HUES48 (cell line): ENCODE measurements at regions not wholly inside any gene's neighbourhood (a gene's known extent, or its start where the extent isn't known, plus 50 kb on each side); places are given as distances from the start of the nearest gene placed in this dataset.

ENCODE experiments used
- H3K27ac ChIP-seq: one replicate; pipeline ENCODE4 v1.7.0; 2013; ENCODE audit warnings: low read depth, low read length, inconsistent platforms
- H3K27me3 ChIP-seq: 2 replicates; pipeline ENCODE4 v1.6.1; 2013; ENCODE audit warnings: mild to moderate bottlenecking, low read length; ENCODE audit not compliant: control insufficient read depth, insufficient read depth
- H3K36me3 ChIP-seq: 2 replicates; pipeline ENCODE4 v1.6.1; 2013; ENCODE audit warnings: low read length; ENCODE audit not compliant: control insufficient read depth, insufficient read depth
- H3K4me1 ChIP-seq: 2 replicates; pipeline ENCODE4 v1.6.1; 2013; ENCODE audit warnings: mild to moderate bottlenecking, low read length; ENCODE audit not compliant: control insufficient read depth, insufficient read depth
- H3K4me3 ChIP-seq: 2 replicates; pipeline ENCODE4 v1.5.1; 2013; ENCODE audit warnings: mild to moderate bottlenecking, low read depth, low read length
- H3K9ac ChIP-seq: 2 replicates; pipeline ENCODE4 v1.6.1; 2013; ENCODE audit warnings: mild to moderate bottlenecking, low read depth, low read length, moderate library complexity
- H3K9me3 ChIP-seq: 2 replicates; pipeline ENCODE4 v1.6.1; 2013; ENCODE audit warnings: low read length; ENCODE audit not compliant: control insufficient read depth, insufficient read depth

DNA sequence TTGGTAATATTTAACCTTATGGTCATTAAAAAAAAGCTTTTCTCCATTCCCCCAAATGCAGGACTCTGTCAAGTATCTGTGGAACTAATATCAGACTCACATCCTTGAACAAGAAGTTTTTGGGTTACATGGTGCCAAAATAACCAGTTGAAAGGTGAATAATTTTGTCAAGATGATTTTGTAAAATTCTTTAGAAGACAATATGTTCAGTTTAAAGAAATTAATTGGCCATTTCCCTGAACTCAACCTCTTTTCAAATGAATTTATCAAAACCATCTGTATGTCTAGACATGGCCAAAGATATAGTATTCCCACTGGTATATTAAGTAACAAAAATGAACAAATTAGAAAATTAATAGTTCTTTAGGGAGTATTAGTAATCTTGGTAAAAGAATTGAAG is 280.5 kb downstream of the MBNL1 start:
- no peaks in the 10 kb centered on the region for H3K27me3 ChIP-seq
- H3K4me1 ChIP-seq, result no peaks in the 10 kb centered on the region
- H3K9me3 ChIP-seq, result no peaks in the 10 kb centered on the region
- H3K27ac ChIP-seq, result no peak overlapping the region
- no peak overlapping the region for H3K9ac ChIP-seq
- no peaks in the 10 kb centered on the region for H3K36me3 ChIP-seq
- no peak overlapping the region for H3K4me3 ChIP-seq

DNA sequence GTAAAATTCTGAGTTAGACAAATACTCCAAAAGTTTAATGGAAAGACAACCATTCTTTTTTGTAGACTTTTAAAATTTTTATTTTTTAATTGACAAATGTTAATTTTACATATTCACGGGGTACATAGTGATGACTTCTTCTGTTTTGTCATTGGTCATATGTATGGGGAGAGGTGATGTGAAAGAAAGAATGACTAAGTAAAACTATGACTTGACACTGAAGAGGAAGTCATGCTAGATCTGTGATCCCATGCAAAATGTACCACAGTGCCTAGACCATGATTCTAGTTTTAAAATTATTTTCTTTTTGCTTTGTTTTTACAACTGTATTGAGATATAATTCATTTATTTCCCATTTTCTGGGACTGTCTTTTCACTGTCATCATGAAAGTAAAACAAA is 281.6 kb downstream of the MBNL1 start:
- Histone ChIP-seq H3K36me3 (no peaks in the 10 kb centered on the region), H3K9me3 (no peaks in the 10 kb centered on the region), H3K27ac (no peak overlapping the region), H3K9ac (no peak overlapping the region), H3K4me1 (no peaks in the 10 kb centered on the region), H3K27me3 (no peaks in the 10 kb centered on the region), H3K4me3 (no peak overlapping the region)

DNA sequence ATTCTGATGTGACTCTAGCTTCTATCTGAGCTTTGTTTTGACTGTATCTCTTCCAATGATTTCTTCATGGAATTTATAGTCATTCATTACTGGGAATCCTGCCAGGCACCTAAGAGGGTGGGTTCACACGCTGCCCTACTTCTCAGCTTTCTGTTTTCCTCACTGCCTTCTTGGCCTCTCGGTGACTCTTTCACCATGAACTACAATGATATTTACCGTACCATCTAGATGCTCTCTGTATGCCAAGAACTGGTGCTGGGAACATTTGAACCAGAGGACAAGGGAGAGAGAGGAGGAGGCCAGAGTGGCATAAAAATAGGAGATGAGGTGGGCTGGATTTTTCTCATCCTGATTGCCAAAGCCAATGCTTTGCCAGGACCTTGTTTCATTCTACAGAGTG is 280.0 kb upstream of the P2RY1 start:
- Histone ChIP-seq H3K36me3 (no peaks in the 10 kb centered on the region), H3K9me3 (no peaks in the 10 kb centered on the region), H3K27ac (no peak overlapping the region), H3K4me1 (no peaks in the 10 kb centered on the region), H3K9ac (no peak overlapping the region), H3K27me3 (no peaks in the 10 kb centered on the region), H3K4me3 (no peak overlapping the region)

DNA sequence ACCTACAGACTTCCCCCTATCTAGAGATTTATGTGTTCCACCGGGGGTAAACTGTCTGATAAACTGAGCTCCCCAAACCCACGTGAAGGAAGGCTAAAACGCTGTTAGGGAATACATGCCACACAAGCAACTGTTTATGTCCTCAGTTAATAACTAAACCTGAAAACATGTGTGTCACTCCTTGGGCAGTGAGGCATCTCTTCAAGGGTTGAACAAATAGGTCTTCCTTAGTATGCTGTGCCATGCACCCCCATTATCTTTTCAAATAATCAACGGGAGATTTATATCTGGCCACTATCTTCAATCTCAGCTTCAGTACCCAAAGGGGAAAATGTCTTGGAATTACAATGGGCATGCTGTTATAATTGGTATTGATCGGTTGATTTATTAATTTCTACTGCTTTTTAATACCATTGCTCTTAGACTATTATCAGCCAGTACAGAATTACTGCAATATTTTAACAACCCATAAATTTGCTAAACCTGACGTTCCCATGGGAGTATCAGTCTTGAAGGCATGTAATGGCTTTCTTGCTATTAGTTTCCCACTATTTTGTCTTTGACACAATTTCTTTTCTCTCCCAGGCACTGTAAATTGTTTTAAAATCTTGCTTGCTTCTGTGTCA is 279.2 kb upstream of the P2RY1 start:
- H3K4me1 ChIP-seq, result no peaks in the 10 kb centered on the region
- no peak overlapping the region for H3K9ac ChIP-seq
- H3K27ac ChIP-seq, result no peak overlapping the region
- no peaks in the 10 kb centered on the region for H3K27me3 ChIP-seq
- no peak overlapping the region for H3K4me3 ChIP-seq
- H3K36me3 ChIP-seq, result no peaks in the 10 kb centered on the region
- no peaks in the 10 kb centered on the region for H3K9me3 ChIP-seq

DNA sequence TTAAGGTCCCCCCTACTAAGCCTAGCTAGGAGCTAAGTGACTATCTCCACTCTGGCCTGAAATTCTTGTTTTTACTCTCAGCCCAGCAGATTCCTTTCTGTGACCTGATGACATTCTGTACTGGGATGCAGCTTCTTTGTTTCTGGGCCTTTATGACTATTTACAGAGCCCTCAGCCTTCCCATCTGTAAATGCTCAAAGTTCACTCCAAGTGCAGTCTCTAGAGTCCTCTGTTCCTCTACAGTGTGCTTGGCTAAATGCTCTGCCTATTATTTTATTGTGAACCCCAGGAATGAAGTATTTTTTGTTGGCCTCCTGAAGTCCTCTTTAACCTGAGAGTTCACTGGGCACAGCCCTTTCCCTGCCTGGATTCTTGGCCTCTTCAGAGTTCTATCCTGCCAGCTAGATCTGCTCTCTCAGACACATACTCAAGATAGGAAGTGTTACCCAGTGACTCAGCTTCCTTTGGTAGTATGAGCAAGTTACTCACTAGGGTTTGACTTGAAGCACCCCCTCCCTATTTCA is 278.1 kb upstream of the P2RY1 start:
- Histone ChIP-seq H3K36me3 (no peaks in the 10 kb centered on the region), H3K9me3 (no peaks in the 10 kb centered on the region), H3K27me3 (no peaks in the 10 kb centered on the region), H3K27ac (no peak overlapping the region), H3K9ac (no peak overlapping the region), H3K4me1 (no peaks in the 10 kb centered on the region), H3K4me3 (no peak overlapping the region)

DNA sequence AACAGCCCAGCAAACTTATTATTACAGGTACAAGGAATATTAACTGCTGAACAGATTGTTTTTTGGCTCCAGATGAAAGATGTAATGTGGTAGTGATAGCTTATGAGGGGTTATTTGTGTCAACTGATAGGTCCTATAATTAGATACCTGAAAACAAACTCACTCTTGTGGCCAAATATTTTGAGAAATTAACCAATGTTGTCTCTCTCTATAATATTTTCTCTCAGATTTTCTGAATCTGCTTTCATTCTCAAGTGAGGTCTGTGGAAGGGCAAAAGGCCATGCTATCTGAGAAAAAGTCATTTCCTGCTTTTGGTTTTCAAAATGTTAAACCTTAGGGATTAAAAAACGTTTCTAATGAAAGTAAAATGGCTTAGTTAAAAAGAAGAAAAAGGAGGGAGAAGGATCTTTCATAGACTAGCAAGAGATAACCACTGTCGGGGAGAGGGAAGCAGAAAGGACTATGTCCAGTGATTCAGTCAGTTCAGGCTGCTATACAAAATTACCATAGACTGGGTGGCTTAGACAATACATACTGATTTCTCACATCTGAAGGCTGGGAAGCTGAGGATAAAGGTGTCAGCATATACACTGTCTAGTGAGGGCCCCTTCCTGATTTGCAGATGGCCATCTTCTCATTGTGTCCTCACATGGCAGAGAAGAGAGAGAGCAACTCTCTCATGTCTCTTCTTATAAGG is 277.5 kb upstream of the P2RY1 start:
- Histone ChIP-seq H3K27me3 (no peaks in the 10 kb centered on the region), H3K9ac (no peak overlapping the region), H3K4me1 (no peaks in the 10 kb centered on the region), H3K4me3 (no peak overlapping the region), H3K36me3 (no peaks in the 10 kb centered on the region), H3K9me3 (no peaks in the 10 kb centered on the region), H3K27ac (no peak overlapping the region)

DNA sequence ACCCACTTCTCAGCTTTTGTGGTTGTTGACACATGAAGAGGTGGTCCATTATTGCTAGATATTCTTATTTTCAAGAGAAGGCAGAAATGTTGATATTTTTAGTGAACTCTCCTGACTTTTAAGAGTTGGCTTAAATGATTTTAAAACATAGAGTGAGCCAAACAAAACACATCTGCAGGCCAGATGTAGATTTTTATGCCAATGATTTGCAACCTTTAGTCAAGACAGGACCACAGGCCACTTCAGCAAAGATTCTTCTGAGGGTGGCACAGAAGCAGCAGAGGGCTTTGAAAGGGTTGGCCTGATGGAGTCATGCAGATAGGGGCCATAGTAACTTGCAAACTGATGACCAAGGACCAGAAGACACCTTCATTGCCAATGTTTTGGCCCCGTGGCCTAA is 276.5 kb upstream of the P2RY1 start:
- H3K9me3 ChIP-seq, result no peaks in the 10 kb centered on the region
- H3K4me3 ChIP-seq, result no peak overlapping the region
- H3K27ac ChIP-seq, result no peak overlapping the region
- H3K27me3 ChIP-seq, result no peaks in the 10 kb centered on the region
- H3K4me1 ChIP-seq, result no peaks in the 10 kb centered on the region
- H3K9ac ChIP-seq, result no peak overlapping the region
- no peaks in the 10 kb centered on the region for H3K36me3 ChIP-seq

DNA sequence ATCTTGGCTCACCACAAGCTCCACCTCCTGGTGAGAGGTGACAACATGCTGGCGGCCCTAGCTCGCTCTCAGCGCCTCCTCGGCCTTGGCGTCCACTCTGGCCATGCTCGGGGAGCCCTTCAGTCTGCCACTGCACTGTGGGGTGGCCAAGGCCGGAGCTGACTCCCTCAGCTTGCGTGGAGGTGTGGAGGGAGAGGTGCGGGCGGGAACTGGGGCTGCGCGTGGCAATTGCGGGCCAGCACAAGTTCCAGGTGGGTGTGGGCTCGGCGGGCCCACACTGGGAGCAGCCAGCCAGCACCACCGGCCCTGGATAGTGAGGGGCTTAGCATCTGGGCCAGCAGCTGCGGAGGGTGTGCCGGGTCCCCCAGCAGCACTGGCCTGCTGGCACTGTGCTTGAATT is 275.7 kb upstream of the P2RY1 start:
- no peaks in the 10 kb centered on the region for H3K9me3 ChIP-seq
- H3K27ac ChIP-seq, result no peak overlapping the region
- no peak overlapping the region for H3K9ac ChIP-seq
- H3K4me1 ChIP-seq, result no peaks in the 10 kb centered on the region
- no peaks in the 10 kb centered on the region for H3K36me3 ChIP-seq
- no peaks in the 10 kb centered on the region for H3K27me3 ChIP-seq
- no peak overlapping the region for H3K4me3 ChIP-seq

DNA sequence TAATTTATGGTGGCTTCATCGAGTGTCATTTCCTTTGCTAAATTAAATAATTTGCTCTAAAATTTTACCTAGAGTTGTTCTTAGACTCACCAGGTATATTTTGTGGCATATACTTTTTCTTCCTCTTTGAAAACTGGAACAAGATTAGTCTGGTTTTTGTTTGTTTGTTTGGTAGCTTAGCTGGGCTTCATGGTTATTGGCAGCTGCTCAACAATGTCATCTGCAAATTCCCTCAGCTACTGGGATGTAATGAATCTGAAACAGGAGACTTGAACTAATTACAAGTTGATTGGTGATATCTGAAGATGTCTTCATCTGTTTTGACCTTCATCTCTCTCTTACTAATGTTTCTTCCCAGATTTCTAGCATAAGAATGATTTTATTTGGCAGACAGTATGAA is 270.5 kb upstream of the P2RY1 start:
- Histone ChIP-seq H3K36me3 (no peaks in the 10 kb centered on the region), H3K9ac (no peak overlapping the region), H3K27ac (no peak overlapping the region), H3K4me3 (no peak overlapping the region), H3K9me3 (no peaks in the 10 kb centered on the region), H3K27me3 (no peaks in the 10 kb centered on the region), H3K4me1 (no peaks in the 10 kb centered on the region)

DNA sequence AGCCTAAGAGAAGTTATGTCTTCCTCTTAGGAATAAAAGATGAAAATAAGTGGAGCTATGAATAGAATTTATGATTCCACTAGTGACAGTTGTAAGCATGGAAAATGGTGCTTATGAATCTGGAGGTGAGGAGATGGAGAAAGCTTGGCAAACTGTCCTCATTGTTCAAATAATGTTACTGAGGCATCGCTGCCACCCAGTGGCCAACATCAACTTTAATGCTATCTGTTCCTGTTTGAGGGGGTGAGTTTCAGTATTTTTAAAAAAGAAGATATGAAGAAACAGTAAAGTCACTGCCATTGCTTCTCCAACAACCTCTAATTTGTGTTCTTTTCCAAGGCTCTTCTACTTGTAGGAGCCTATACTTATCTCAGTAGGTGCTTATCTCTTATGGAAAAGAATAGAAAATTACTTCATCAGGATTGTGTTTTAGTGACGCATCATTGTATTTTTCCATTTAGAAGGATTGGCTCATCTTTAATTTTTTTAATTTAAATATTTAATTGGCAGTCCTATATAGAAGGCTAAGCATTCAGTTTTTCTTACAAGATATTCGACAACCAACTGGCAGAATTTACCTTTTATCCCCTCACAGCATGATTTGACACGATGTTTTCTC is 260.4 kb upstream of the P2RY1 start:
- Histone ChIP-seq H3K36me3 (no peaks in the 10 kb centered on the region), H3K4me1 (0 out of 2 replicates have a peak, but pooled peaks cover 6% of the 10 kb centered on the region), H3K27ac (no peak overlapping the region), H3K9ac (no peak overlapping the region), H3K27me3 (no peaks in the 10 kb centered on the region), H3K9me3 (no peaks in the 10 kb centered on the region), H3K4me3 (no peak overlapping the region)

DNA sequence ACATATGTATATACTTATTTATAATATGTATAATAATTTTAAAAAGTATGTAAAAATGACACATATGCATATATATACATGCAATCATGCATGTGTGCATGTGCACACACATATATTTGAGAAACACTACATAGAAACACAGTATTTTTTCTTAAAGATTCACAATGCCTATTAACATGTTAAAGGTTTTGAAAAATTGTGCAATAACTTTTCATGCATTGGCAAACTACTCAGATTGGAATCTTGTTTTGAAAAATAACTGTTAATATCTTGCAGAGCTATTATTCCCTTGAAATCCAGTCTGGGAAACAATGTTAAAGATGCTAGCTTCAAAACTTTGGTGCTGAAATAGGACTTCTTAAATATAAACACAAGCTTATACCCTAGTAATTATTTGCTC is 256.2 kb upstream of the P2RY1 start:
- no peaks in the 10 kb centered on the region for H3K36me3 ChIP-seq
- no peaks in the 10 kb centered on the region for H3K9me3 ChIP-seq
- H3K4me1 ChIP-seq, result 0 out of 2 replicates have a peak, but pooled peaks cover 6% of the 10 kb centered on the region
- no peaks in the 10 kb centered on the region for H3K27me3 ChIP-seq
- H3K27ac ChIP-seq, result no peak overlapping the region
- H3K9ac ChIP-seq, result no peak overlapping the region
- H3K4me3 ChIP-seq, result no peak overlapping the region
